Testis (tissue), 2 donors: ENCODE measurements at regions not wholly inside any gene's neighbourhood (a gene's known extent, or its start where the extent isn't known, plus 50 kb on each side); places are given as distances from the start of the nearest gene placed in this dataset.

Experiments used
- DNase-seq: peaks from one replicate; pipeline ENCODE4 v3.0.0-alpha.2; 2019
- H3K27ac ChIP-seq, 2 donors: fragments of 200-600 bp; sonication (generic); one replicate each; pipeline ENCODE4 v1.5.1; 2019
- H3K27me3 ChIP-seq: fragments of 200-600 bp; sonication (generic); one replicate; pipeline ENCODE4 v1.5.1; 2019
- H3K36me3 ChIP-seq: fragments of 200-600 bp; sonication (generic); one replicate; pipeline ENCODE4 v1.5.1; 2017; ENCODE audit warnings: low read depth; ENCODE audit errors: missing control alignments
- H3K4me1 ChIP-seq: fragments of 200-600 bp; sonication (generic); one replicate; pipeline ENCODE4 v1.5.1; 2019
- H3K4me3 ChIP-seq, 2 donors: fragments of 200-600 bp; sonication (generic); one replicate each; pipeline ENCODE4 v1.5.1; 2017 to 2019
- H3K9me3 ChIP-seq: fragments of 200-600 bp; sonication (generic); one replicate; pipeline ENCODE4 v1.5.1; 2017
- CTCF ChIP-seq, 3 experiments: fragments of 450-650 bp in 2 of 3; fragments of 200-600 bp in 1 of 3; sonication (generic) in 1 of 3; IDR thresholded peaks; one replicate each; pipeline ENCODE4 v1.5.1; 2016 to 2019; ENCODE audit warnings: antibody characterized with exemption in 3 of 3, mild to moderate bottlenecking in 2 of 3, moderate library complexity in 1 of 3
- POLR2A ChIP-seq: fragments of 450-650 bp; IDR thresholded peaks from one replicate; pipeline ENCODE4 v1.6.1; 2017; ENCODE audit warnings: antibody characterized with exemption, mild to moderate bottlenecking, moderate library complexity
- WGBS, 2 donors: methylation state at CpG; one replicate each; pipeline ENCODE4 v1.1.5; 2018; 5-methylcytosine and 5-hydroxymethylcytosine counted together
- intact Hi-C: fragments of 100-400 bp; cut with DNase I; formaldehyde crosslinking; loops from one replicate; pipeline ENCODE4 v1.15.1; 2023; ENCODE audit warnings: low total_unique reads

- WGBS, 2 donors: 85 to 91% methylated on average over 10 to 15 of the region's 15 CpGs
- intact Hi-C loops: no loop called here
- Histone ChIP-seq H3K9me3 (no peaks in the 10 kb centered on the region), H3K4me1 (peaks cover 3% of the 10 kb centered on the region), H3K27me3 (no peaks in the 10 kb centered on the region), H3K36me3 (no peaks in the 10 kb centered on the region), H3K27ac (no peak overlapping the region), H3K4me3 (no peak overlapping the region)
- no peak for DNase-seq
- TF ChIP-seq CTCF (IDR thresholded peaks at IDR 0.05) (no peak), POLR2A (no peak)
Observed at GRCh38 chr10:130777507-130778165, 533.9 kb downstream of the TCERG1L start.

- Histone ChIP-seq H3K27me3 (no peaks in the 10 kb centered on the region), H3K4me1 (peaks cover 3% of the 10 kb centered on the region), H3K36me3 (no peaks in the 10 kb centered on the region), H3K27ac (no peak overlapping the region), H3K9me3 (no peaks in the 10 kb centered on the region), H3K4me3 (no peak overlapping the region)
- intact Hi-C loops: no loop called here
- DNase-seq: no peak
- WGBS, 2 donors: 79 to 85% methylated on average over 6 to 7 of the region's 7 CpGs
- no peak for TF ChIP-seq POLR2A
- TF ChIP-seq CTCF (IDR thresholded peaks at IDR 0.05): no peak
Observed at GRCh38 chr10:130778166-130778545, 533.4 kb downstream of the TCERG1L start.

- H3K27ac ChIP-seq: no peak overlapping the region
- 35 to 45% methylated on average over 9 of the region's 9 CpGs for WGBS, 2 donors
- no peaks in the 10 kb centered on the region for H3K36me3 ChIP-seq
- no peaks in the 10 kb centered on the region for H3K27me3 ChIP-seq
- no peak for TF ChIP-seq CTCF (IDR thresholded peaks at IDR 0.05)
- TF ChIP-seq POLR2A: no peak
- no peak overlapping the region for H3K4me3 ChIP-seq
- DNase-seq: no peak
- peaks cover 3% of the 10 kb centered on the region for H3K4me1 ChIP-seq
- intact Hi-C loops: no loop called here
- no peaks in the 10 kb centered on the region for H3K9me3 ChIP-seq
Observed at GRCh38 chr10:130780763-130781162, 530.8 kb downstream of the TCERG1L start.

GRCh38 chr10:130781206-130781605, 530.3 kb downstream of the TCERG1L start:
- H3K36me3 ChIP-seq: no peaks in the 10 kb centered on the region
- no peak overlapping the region for H3K4me3 ChIP-seq
- H3K4me1 ChIP-seq: peaks cover 3% of the 10 kb centered on the region
- TF ChIP-seq POLR2A (no peak), CTCF (IDR thresholded peaks at IDR 0.05) (no peak)
- no peak overlapping the region for H3K27ac ChIP-seq
- no peaks in the 10 kb centered on the region for H3K27me3 ChIP-seq
- no peaks in the 10 kb centered on the region for H3K9me3 ChIP-seq
- intact Hi-C loops: no loop called here
- WGBS, 2 donors: 73 to 84% methylated on average over 8 of the region's 8 CpGs
- no peak for DNase-seq

GRCh38 chr10:130781623-130782022, 529.9 kb downstream of the TCERG1L start:
- no peak overlapping the region for H3K27ac ChIP-seq
- peaks cover 6% of the 10 kb centered on the region for H3K4me1 ChIP-seq
- no peaks in the 10 kb centered on the region for H3K9me3 ChIP-seq
- no peaks in the 10 kb centered on the region for H3K27me3 ChIP-seq
- TF ChIP-seq POLR2A (no peak), CTCF (IDR thresholded peaks at IDR 0.05) (no peak)
- intact Hi-C loops: no loop called here
- WGBS, 2 donors: 90 to 92% methylated on average over 7 of the region's 7 CpGs
- no peaks in the 10 kb centered on the region for H3K36me3 ChIP-seq
- no peak for DNase-seq
- no peak overlapping the region for H3K4me3 ChIP-seq
